ENCODE measurements at regions not wholly inside any gene's neighbourhood (a gene's known extent, or its start where the extent isn't known, plus 50 kb on each side); places are given as distances from the start of the nearest gene placed in this dataset.

GRCh38 chr21:26245428-26245827, 74.9 kb upstream of the APP start:
- TF ChIP-seq CTCF (IDR thresholded peaks at IDR 0.05; ENCODE audit: low read length) (no peak), EZH2phosphoT487 (IDR thresholded peaks at IDR 0.05; ENCODE audit: low read length) (no peak)
